ENCODE measurements at regions not wholly inside any gene's neighbourhood (a gene's known extent, or its start where the extent isn't known, plus 50 kb on each side); places are given as distances from the start of the nearest gene placed in this dataset.

- DNase-seq: no peak
Observed at GRCh38 chr1:4506591-4506990, 147.8 kb upstream of the AJAP1 start.

- no peak for DNase-seq
Observed at GRCh38 chr1:4509206-4509605, 145.2 kb upstream of the AJAP1 start.

- no peak for DNase-seq
Observed at GRCh38 chr1:4510276-4510691, 144.1 kb upstream of the AJAP1 start.

GRCh38 chr1:4511374-4511773 lies 143.0 kb upstream of the AJAP1 start:
- DNase-seq: no peak

- DNase-seq: no peak
Observed at GRCh38 chr1:4512636-4513035, 141.8 kb upstream of the AJAP1 start.

GRCh38 chr1:4513685-4514084 lies 140.7 kb upstream of the AJAP1 start:
- DNase-seq: no peak

GRCh38 chr1:4515727-4516289 lies 138.6 kb upstream of the AJAP1 start:
- no peak for DNase-seq

GRCh38 chr1:4516596-4516995 lies 137.8 kb upstream of the AJAP1 start:
- no peak for DNase-seq

GRCh38 chr1:4517186-4517954 lies 137.0 kb upstream of the AJAP1 start:
- no peak for DNase-seq

- no peak for DNase-seq
Observed at GRCh38 chr1:4518621-4519020, 135.8 kb upstream of the AJAP1 start.

GRCh38 chr1:4519954-4520353 lies 134.5 kb upstream of the AJAP1 start:
- no peak for DNase-seq

GRCh38 chr1:4523551-4523950 lies 130.9 kb upstream of the AJAP1 start:
- DNase-seq: no peak

- no peak for DNase-seq
Observed at GRCh38 chr1:4526747-4527146, 127.7 kb upstream of the AJAP1 start.

GRCh38 chr1:4527819-4528218 lies 126.6 kb upstream of the AJAP1 start:
- no peak for DNase-seq

- no peak for DNase-seq
Observed at GRCh38 chr1:4528590-4528989, 125.8 kb upstream of the AJAP1 start.

GRCh38 chr1:4529446-4530165 lies 124.8 kb upstream of the AJAP1 start:
- no peak for DNase-seq

- no peak for DNase-seq
Observed at GRCh38 chr1:4530166-4530785, 124.1 kb upstream of the AJAP1 start.

- no peak for DNase-seq
Observed at GRCh38 chr1:4531842-4532241, 122.6 kb upstream of the AJAP1 start.

- no peak for DNase-seq
Observed at GRCh38 chr1:4532656-4533055, 121.8 kb upstream of the AJAP1 start.

- no peak for DNase-seq
Observed at GRCh38 chr1:4546911-4547310, 107.5 kb upstream of the AJAP1 start.

- no peak for DNase-seq
Observed at GRCh38 chr1:4549930-4550329, 104.5 kb upstream of the AJAP1 start.

GRCh38 chr1:4550941-4551340 lies 103.5 kb upstream of the AJAP1 start:
- no peak for DNase-seq

- DNase-seq: no peak
Observed at GRCh38 chr1:4551706-4552105, 102.7 kb upstream of the AJAP1 start.

GRCh38 chr1:4553761-4554160 lies 100.6 kb upstream of the AJAP1 start:
- DNase-seq: no peak
